Inflammatory macrophage treated with lipopolysaccharide for 4 hours (primary cell): ENCODE measurements at regions not wholly inside any gene's neighbourhood (a gene's known extent, or its start where the extent isn't known, plus 50 kb on each side); places are given as distances from the start of the nearest gene placed in this dataset.

Experiments
- DNase-seq: peaks from one replicate; pipeline ENCODE4 v3.0.0-alpha.2; 2020

DNA sequence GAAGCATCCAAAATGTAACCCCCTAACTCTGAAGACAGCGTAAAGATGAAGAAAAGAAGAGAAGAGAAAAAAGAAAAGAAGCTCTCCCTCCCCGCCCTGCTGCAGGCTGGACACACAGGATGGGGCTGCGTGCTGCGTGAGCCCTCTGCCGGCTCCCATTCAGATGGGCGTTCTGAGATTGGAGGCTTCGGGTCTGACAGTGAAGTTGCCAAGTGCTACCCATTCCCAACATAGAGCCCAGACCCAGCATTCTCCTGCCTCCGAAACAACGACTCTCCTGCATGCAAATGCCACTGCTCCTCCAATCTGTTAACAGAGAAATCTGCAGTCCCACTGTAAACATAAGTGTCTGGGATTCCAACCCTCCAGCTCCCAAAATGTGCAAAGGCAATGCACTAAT lies 234.9 kb downstream of the BCL11A start:
- DNase-seq = no peak

DNA sequence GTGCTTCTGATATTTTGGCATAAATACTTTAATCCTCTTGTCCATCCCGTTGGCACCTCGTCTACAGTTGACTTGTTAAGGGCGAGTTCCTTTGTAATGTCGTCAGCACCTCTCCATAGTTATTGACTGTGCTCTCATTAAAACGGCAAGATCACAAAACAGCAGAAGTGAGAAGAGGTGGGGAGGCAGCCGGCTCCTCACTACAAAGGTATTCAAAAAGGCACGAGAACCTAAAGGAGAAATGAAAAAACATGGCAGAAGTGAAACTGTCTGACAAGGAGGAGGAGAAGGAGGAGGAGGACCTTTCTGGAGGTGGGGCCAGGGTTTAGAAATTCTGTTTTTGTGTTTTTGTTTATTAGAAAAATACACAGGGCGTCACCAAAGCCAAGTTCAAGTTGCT lies 235.6 kb downstream of the BCL11A start:
- DNase-seq = peak; percentile 53

DNA sequence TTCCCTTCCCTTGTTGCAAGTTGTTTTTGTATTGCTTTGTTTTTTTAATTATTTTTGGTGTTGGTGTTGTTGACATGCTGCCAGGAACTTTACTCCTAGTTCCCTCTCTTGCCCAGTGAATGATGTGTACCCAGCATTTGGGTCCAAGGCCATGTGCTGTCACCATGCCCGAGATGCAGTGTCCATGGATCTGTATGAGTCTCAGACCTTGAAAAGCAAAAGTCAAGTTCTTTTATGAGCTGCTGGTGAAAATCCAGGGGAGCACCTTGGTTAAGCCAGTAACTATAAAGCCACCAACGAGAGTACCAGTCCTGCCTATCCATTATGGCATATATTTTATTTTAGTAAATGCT lies 236.4 kb downstream of the BCL11A start:
- DNase-seq = no peak

DNA sequence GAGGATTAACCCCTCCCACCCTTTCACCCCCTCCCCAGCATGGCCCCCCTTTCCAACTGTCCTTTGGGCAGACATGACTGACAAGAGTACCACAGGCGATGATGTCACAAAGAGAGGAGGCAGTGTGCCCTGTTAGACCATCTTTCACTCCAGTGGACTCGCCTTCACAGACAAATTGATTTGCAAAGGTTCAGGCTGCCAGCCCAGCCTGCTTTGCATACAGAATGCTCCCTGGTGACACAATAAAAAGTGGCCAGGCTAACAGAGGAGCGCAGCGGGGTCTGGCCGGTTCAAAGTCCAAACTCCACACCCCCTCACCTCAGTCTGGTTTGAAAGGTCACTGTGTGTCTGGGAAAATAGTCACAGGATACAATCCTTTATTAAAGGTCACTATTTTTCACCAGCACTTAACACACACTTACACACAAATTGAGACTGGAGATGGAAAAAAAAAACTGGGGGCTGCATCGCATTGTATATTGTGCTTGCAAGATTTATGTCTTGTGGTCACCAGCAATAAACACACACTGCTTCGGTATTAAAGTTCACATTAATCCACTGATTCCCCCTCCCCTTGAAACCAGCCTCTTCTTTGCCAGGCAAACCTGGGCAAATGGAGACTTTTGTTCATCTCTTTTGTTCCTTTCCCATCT lies 236.9 kb downstream of the BCL11A start:
- DNase-seq = no peak

DNA sequence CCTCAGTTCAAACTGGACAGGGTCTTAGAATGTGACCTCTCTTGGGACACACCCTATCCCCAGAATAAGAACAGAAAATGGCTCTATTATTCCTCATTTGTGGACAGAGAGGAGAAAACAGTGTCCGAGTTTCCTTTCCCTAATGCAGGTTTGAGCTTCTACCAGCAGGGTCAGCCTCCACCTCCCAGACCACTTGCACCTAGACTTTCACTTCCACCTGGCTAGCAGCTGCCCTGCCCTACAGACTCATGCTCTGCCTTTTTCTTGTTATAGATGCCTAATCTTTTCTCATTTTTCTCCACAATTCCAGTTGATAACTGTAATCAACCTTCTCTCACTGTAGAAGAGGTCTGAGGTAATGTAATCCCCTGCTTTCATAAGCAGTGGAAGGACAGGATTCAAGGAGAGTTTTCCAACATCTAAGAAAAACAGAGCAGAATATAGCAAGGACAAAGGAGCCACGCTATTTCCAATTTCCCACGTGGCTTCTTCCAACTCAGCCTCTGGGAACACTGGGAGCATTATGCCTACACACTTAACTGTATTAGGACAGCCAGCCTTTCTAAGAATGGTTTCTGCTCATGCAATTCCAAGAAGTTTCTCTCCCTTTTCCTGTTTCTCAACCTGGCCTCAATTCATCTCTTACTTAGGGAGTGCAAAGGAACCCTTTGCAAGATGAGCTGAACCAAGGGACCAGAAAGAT lies 239.8 kb downstream of the BCL11A start:
- no peak for DNase-seq

DNA sequence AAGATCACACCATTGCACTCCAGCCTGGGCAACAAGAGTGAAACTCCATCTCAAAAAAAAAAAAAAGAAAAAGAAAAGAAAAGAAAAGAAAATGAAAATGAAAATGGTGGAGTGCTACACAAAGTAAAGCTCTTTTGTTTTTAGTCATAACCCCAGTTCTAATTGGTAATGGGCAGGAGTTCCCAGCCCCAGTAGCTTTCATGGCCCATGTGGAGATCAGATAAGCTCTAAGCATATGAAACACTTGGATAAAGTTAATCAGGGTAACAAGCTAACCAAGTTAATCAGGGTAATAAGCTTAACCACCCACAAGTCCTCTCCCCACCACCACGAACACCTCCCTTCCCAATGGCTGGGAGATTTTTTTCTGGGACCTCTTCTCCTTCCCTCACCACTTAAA lies 240.8 kb downstream of the BCL11A start:
- peak; percentile 29 for DNase-seq

DNA sequence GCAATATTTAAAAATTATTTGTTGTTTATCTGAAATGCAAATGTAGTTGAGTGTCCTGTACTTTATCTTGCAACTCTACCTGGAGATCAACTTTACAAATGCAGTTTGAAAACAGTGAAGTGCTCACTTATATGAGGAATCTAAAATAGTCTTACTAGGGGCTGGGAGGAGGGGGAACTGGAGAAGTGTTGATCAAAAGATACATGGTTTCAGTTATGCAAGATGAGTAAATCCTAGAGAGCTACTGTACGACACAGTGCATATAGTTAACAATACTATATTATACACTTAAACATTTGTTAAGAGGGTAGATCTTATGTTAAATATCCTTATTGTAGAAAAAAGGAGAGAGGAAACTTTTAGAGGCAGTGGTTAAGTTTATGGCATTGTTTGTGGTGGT lies 241.9 kb downstream of the BCL11A start:
- no peak for DNase-seq

DNA sequence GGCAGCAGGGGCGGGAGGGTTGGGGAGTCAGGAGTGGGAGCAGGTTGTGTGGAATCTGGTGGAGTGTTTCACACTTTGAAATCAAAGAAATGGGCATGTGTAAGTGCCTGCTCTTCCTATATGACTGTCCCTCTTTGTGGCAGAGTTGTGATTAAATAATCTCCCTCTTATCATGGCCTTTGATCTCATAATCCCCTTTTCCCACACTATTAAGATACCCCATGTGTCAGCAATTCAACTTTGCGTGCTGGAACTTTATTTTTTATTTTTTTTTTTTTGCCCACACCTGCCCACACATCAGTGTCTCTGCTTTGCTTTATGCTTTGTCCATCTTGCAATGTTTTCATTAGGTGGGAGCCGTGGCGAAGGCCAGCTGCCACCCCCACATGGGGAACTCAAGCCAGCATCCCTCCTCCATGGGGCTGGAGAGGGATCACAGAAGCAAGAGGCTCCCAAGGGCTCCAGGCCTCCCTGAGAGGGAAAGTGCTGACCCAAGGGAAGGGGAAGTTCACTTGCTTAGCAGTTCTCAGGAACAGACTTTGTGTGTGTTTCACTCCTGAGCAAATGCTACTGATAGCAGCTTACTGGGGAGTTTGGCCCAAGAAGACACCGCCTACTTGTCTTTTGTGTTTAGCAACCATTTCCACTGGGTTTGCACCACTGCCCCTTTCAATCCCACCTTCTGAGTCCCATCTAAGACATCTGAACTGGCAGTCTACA lies 243.4 kb downstream of the BCL11A start:
- DNase-seq = peak; percentile 52

DNA sequence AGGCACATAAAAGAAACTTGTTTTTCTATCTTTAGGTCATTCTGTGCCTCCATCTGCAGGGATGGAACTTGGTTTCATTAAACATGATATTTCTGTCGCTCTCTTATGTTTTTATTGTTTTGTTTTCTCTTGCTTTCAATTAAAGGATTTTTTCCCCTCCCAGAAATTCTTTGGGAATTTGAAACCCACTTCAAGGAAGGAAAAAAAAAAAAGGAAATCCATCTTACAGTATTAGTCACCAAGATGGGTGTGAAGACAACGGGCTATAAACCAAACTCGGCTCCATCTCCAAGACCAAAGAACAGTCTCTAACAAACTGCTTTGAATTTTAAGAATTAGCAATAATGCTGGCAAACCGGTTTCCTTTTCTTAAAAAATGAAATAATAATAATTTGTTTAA lies 244.1 kb downstream of the BCL11A start:
- DNase-seq = no peak

DNA sequence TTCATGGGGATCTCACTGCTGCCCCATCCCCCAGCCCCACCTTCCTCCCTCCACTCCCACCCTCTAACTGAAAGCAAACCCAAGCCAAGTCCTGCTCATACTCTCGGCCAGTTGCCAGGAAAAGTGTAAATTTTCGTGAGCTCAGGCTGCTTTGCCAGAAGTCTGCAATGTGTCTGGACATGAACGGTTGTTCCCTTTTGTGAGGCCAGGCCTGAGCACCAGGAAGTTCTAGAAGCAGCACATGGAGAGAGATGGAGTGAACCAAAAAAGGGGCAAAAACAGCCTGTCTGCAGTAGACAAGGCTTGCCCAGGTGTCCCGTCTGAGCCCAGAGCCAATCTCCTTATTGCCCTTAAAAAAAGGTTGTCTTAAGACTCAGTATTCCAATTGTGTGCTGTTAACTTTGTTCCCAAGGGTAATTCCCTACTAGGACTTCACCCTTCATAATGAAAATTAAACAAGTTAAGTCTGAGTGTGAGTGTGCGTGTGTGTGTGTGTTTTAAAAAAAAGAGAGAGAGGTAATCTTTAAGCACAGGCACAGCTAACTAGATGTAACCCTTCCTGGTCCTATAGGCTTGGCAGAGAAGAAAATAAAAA lies 247.1 kb downstream of the BCL11A start:
- peak; percentile 20 for DNase-seq

DNA sequence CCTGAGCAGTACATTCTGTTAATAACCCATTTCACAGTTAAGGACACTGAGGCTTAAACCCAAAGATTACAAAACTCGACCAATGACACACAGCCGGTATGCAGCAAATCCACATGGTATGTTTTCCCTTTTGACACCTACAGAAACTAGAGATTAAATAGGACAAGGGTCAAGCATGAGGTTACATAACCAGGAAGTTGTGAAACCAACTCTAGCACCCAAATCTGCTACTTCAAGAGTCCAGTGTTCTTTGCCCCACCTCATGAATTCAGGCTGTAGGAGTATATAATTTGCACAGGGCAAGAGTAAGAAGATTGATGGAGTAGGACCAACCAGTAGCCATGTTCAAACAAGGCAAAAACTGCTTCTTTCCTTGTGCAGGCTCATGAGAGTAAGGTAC lies 249.8 kb downstream of the BCL11A start:
- DNase-seq = peak; percentile 57

DNA sequence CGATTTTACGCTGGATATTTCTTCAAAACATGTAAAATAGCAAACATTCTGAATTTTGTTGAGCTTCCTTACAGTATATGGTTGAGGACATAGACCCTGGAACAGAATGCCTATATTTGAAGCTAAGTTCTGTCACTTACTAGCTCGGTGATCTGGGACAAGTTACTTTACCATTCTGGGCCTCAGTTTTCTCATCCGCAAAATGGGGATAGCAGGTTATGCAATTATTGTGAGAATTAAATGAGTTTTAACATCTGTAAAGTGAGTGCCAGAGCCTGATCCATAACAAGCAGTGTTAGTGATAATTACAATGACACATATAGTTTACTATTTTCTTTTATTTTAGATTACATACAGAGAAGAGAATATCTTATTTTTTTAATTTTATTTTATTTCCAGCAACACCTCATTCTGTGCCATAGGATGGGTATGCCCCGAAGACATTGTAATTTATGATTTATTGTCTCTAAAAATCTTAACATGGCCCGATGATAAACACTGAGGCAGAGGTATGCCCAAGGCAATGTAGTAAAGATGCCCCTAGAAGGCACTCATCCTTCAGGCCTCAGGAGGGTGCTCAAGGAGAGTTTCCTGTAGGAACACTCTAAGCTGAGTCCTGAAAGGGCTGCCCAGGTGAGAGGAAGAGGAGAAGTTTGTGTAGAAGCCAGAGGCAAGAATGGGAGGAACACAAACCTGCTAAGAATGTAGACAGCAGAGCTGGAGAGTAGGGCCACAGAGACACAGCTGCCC lies 250.9 kb downstream of the BCL11A start:
- DNase-seq = no peak

DNA sequence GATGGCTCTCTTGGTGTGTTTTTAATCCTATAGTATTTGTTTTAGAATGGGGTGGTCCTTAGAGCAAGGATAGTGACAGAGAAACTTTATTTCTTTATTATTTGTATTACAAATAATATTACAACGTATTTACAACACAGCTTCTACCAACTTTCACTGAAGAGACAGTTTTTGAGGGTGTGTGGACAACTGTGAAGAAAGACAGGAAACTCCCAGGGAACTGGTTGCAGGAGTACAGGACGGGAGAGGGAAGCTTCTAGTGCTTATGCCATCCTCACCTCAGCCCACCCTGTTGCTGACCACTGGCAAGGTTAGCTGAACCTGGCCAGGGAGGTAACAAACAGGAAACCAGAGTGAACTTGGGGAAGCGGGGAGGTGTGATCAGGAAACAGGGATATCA lies 251.7 kb downstream of the BCL11A start:
- DNase-seq = peak; percentile 61

DNA sequence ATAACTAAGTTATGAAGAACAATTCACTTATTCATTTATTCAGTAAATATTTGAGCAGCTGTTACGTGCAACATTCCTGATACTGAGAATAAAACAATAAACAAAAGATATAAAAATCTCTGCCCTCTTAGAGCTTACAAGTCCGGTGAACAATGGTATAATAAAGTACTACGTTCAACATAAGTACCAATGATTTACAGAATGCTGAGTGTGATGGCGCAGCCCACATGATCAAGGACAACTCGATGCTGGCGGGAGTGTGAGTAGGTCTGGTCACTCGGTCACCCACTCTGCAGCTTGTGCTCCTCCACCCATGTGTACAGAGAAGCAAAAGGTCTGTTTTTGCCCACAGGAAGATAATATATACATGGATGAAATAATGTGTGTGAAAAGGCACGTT lies 254.3 kb downstream of the BCL11A start:
- no peak for DNase-seq

DNA sequence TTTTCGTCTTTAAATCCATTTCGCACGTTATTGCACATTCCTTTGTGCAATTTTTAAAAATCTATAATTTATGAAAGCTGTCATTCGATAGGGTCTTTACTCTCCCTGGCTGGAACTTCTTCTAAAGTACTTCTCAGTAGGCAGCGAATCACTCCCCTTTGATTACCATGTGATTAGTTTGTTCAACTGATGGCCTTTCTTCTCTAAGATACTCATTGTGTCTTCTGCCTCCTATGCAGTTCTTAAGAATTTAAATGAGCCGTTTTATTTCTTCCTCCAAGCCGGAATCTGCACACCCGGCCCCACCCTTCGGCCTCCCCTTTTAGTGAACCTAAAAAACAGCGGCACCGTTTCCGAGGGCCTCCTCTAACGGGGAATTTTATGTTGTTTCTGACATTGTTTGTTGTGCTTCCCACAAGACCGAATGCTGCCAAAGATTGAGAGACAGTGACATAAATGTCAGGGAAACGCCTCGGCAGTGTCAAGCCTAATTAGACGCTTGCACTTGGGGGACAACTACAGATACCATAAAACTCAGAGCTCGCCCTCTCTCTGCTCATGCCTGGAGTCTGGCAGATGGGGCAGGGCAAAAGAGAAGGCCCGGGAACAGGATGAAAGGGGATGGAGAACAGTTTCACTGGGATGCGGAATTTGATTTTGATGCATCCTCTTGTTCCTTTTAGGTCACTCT lies 255.3 kb downstream of the BCL11A start:
- no peak for DNase-seq

DNA sequence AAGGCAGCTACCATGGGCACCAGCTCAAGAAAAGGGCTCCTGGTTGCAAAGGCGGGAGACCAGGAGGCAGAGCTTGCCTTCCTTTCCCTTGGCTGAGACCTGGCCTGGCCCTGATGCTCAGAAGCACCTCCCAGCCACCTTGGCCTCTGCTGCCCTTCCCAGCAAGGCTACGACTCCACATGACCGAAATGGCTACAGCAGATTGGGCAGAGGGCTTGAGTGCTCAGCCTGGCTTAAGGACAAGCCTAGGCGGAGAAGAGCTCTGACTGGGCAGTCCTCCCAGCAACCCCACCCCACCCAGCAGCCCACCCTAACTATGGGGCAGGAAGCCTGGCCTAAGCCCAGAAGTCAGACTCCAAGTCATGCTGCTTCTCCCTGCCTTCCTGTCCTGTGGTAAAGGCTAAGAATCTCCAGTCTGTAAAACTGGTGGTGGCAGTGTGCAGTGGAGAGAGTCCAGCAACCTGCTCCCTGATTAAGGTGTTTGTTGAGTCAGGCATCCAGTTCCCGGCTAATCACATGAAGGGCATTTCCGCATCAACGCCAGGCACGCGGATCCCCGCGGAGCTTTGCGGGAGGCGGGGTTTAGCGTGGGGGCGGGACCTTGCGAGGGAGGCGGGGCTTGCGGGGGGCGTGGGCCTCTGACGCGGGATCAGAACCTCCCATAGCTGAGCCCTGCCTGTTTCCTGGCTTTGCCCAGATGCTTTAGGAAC lies 256.0 kb downstream of the BCL11A start:
- DNase-seq = no peak

DNA sequence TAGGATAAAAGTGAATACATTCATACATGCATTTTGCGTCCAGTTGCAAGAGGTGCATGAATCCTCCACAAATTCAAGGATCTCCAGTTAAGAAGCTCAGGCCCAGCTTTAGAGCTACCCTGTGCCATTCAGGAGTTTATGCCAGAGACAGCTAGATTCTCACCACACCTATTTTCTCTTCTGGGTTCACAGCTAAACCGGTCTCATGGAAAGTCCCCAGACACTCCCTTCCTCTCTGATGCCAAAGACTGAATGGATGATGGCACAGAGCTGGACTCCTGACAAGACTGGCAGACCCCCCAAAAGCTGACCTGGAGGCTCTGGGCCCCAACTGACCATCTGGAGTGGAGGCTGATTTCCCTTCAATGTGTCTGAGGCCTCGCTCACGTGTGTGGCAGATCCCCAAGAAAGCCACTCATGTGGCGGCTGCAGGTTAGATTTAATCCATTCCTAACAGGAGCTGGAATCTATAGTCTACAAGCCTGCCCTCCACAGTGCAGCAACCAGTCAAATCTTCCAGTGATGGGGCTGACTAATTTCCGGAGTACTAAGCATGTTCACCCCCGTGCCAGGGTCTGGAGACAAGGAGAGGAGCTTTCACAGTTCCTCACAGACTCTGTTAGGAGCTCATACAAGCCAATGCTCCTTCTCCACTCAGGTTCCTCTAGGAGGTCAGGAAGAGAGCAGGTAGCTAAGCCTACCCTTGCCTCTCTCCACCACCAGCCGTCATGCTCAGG lies 257.1 kb downstream of the BCL11A start:
- DNase-seq = no peak

DNA sequence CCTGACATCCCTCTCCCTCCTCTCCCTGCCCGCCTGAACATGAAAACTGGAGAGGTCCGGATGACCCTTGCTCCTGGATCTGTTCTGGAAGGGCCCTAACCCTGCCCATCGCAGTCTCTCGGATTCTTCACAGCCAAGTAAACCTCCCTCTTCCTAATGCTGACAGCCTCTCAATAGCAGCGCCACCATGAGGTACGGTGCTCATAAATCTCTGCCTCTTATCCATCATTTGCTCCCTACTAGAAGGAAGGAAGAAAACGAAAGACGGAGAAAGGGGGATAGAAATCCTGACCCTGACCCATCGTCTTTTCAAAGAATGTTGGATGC lies 257.9 kb downstream of the BCL11A start:
- DNase-seq = no peak

DNA sequence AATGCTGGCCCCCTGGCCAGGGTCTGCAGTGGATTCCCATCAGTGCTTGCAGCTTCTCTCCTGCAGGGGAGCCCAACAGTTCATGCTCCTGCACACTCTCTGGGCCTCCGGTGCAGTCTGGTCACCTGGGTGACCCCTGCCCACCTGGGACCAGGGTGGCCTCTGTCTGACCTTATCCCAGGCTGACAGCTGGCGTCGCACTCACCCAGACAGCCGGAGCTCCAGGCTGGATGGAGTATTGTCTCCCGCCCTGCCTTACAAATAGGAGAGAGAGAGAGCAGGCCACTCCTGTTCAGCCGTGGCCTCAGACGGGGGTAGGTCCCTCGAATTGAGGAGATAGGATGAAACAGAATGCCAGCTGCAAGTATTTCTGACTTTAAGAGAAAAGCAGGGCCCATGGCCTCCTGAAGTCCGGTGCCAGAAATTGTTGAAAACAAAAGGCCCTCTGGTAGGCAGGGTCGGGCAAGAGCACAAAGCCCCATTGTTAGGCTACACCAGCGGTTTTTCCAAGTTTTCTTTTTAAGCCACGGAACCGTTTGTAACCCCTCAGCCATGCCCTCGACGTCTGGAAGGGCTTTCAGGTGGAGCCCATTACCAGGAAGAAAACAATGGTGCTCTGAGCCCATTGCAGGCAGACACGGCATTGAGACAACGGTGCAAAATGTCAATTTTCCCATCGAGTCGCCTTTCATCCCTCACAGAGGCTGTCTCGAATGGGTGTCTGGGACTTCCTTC lies 258.4 kb downstream of the BCL11A start:
- DNase-seq = no peak

DNA sequence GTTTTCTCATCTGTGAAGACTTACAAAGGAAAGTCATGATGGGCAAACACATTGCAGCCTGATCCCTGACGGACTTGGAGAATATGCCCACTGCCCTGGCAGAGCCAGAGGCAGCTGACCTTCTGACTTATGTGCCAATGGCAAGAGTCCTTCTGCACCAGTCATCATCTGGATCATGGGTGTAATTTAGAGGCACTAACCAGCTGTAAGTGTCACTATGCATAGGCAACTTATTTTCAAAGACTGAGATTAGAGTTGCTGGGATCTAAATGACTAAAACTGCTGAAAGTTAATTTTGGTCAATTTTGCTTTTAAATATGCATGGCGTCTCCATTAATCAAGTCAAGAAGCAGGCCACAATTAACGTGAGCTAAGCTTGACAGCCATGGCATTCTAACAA lies 261.2 kb downstream of the BCL11A start:
- no peak for DNase-seq

DNA sequence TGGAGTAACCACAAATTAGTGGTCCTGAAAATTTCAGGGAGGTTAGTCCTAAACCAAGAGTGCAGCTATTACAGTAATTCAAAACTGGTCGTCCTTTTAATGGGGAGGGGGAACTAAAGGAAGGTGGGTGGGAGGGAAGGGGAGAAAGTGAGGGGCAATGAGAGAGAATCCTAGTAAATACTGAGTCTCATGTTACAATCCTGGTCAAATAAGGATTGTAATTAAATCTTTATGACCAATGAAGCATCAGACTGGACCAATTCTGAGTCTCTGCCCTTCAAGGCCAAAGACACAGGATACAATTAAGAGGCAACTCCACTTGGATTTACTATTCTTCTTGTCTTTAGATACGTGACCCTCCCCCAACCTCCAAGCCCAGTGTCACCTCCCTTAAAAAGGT lies 262.9 kb downstream of the BCL11A start:
- DNase-seq = no peak
